ENCODE measurements at regions not wholly inside any gene's neighbourhood (a gene's known extent, or its start where the extent isn't known, plus 50 kb on each side); places are given as distances from the start of the nearest gene placed in this dataset.

DNA sequence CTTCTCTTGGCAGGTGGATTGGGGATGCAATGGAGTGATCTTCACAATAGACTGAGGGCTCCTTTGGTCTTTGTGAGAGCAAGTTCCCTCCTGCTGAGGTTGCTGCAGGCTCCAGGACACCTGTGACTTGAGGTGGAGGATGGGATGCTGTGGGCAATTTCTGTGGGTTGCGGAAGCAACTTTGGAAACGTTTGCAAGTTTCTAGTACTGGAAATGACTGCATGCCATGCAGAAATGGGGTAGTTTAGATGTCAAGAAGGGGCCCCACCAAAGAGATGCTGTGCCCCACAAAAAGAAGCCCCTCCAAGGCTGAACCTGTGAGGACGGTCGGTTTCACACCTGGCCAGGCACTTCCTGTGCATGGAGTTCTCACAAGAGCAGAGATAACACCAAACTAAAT is 80.4 kb upstream of the XCR1 start:
- TF ChIP-seq, protein P1, sequence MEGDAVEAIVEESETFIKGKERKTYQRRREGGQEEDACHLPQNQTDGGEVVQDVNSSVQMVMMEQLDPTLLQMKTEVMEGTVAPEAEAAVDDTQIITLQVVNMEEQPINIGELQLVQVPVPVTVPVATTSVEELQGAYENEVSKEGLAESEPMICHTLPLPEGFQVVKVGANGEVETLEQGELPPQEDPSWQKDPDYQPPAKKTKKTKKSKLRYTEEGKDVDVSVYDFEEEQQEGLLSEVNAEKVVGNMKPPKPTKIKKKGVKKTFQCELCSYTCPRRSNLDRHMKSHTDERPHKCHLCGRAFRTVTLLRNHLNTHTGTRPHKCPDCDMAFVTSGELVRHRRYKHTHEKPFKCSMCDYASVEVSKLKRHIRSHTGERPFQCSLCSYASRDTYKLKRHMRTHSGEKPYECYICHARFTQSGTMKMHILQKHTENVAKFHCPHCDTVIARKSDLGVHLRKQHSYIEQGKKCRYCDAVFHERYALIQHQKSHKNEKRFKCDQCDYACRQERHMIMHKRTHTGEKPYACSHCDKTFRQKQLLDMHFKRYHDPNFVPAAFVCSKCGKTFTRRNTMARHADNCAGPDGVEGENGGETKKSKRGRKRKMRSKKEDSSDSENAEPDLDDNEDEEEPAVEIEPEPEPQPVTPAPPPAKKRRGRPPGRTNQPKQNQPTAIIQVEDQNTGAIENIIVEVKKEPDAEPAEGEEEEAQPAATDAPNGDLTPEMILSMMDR (conservative IDR thresholded peaks at IDR 0.05; ENCODE audit: low read depth, low read length) = no peak
- TF ChIP-seq EZH2 (IDR thresholded peaks at IDR 0.05; ENCODE audit: low read length, unreplicated experiment) (no peak), EZH2phosphoT487 (IDR thresholded peaks at IDR 0.05; ENCODE audit: borderline replicate concordance, low read length) (no peak)
